Muscle of arm (tissue), 1 donor: ENCODE measurements at regions not wholly inside any gene's neighbourhood (a gene's known extent, or its start where the extent isn't known, plus 50 kb on each side); places are given as distances from the start of the nearest gene placed in this dataset.

Source experiments
- DNase-seq: peaks from one replicate; pipeline ENCODE4 v3.0.0-alpha.2; 2013

DNA sequence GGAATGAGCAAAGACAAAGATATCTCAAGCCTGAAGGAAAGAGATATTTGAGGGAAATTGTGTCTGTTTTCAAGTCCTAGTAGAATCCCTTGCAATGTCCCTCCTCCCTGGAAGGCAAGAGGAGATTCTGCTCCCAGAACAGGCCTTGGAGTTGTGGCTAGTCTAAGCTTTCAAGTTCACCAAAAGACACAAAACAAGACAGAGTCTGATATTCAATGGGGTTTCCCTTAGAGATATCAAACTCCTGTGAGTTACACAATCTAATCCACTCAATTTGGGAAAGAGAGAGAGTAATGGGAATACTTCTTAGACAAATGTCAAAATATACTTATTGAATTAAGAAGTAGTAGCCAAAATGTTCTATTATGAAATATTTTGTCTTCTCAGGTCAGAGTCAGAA, 162.8 kb upstream of the ADAMTS5 start:
- no peak for DNase-seq

DNA sequence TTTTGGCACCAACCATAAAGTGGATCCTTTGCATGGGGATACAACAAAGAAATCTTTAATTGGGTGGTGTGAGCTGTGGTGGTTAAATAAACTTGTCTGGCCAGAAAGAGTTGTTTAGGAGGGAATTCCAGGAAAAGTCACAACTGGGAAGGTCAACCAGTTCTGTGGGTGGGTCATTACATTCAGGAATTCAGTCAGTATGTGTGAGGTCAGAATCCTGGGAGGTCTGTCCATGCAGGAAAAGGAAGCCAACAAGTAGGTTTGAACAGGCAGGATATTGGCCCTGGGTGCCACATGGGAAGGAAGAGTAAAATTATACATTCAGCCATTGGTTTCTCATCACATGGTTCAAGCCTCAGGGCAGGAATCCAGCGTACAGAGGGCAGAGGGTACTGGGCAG, 162.3 kb upstream of the ADAMTS5 start:
- DNase-seq, result no peak

DNA sequence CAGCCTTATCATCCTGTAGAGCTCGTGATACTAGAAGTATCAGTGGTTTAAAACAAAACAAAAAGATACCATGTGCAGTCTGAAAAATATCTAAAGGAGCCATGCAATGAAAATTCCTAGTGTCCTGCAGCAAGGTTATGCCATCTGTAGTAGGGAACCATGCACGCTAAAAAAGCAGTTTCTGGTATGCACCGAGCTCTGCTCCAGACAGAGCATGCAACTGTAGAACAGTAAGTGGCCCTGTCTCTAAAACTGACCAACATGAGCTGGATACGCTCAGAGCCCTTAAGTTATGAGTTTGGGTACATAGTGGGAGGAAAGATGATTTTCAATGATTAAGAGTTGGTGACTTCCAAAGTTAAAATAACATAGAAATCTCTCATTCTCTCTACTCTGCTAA, 159.3 kb upstream of the ADAMTS5 start:
- no peak for DNase-seq

DNA sequence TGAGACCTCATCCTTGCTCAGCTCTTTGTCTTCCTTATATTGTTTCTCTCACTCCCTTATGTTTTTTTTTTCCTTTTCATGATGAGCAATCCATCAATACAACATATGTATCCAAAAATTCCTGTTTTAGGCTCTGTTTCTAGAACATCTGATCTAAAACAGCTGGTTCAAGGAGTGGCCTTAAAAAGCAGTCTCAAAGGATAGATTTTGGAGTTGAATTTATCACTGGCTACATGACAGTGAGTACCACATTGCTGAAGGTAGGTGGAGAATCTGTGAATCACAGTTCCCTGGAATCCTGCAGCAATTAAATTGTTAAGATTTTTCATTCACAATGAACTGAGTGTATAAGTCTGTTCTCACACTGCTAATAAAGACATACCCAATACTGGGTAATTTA, 155.8 kb upstream of the ADAMTS5 start:
- DNase-seq, result no peak

DNA sequence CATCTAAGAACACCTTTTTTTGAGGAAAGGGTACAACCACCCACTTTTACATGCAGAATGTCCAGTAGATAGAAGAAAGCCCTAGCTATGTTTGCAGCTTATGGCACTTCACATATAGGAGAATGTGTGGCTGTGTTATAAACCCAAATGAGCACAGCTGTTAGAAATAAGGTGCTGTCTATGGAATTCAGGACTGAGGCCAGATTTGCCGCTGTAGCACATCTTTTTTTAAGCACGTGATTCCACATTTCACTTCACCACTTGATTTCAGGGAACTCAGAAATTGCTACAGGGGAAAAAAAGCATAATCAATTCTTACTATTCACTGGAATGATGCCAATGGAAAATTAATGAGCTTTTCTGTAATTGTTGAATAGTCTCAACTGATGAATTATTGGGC, 147.2 kb upstream of the ADAMTS5 start:
- no peak for DNase-seq

DNA sequence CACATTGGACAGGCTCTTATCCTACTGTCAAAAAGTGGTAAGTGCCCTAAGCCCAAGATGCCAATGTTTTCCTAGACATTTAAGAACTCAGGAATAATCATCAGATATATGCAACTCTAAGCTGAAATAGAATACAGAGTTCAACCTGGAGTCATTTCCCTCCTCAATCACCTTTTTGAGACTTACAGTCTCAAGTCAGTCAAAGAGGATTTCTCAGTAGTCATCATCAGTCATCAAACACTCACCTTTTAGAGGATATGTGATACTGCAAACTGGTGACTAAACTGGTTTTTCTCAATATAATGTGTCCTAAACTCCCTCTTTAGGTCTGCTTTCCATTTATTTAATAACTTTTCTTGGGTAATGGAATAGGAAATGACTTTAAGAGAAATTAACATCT, 145.3 kb upstream of the ADAMTS5 start:
- DNase-seq, result no peak

DNA sequence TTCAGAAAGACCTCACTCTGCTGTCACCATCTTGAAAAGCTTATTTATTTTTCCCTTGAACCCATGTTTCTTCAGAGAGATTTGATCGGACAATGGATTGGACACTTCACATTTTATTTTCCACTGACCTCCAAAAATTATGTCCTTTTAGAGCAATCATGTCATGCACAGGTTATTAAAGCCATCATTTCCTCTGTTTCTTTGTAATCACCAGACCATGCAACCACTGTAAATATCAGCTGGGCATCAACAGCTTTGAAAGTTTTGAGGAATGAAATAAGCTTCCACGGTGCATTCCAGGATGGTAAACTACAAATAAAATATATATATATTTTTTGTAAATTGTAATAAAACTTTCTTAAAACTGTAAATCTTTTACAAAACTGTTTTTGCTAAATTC, 144.1 kb upstream of the ADAMTS5 start:
- DNase-seq, result no peak

DNA sequence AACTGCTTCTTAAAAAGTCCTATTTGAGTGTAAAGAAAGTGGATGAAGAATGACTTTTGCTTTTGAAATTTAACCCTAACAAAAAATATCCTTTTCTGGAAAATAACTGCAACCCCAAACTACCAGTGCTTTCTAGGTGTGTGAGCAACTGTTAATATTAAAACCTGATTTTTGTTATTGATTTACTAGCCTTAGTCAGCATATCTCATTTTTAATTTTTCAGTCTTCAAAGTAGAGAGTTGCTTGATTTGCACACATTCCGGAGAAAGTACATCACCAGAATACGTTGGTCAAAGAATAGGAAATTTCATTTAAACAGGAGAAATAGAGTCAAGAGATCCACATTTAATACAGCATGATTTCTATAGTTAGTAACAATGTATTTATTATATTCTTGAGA, 141.8 kb upstream of the ADAMTS5 start:
- no peak for DNase-seq

DNA sequence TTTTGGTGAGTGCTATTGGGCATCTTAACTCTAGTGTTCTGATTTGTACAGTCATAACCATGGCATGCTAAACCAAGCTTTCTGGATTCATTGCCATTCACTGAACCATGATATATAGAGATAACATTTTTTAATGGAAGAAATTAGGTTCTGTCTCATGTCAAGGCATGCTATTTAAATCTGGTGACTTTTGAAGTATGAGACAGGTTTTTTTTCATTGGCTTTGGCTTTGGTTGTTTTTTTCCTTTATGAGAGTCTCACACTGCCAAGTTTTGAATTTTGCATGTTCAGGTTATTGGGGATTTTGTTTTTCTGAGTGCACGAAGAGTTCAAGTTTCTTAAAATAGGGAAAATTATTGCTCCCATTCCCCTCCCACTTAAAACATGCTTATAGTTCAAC, 141.3 kb upstream of the ADAMTS5 start:
- peak; percentile 73 for DNase-seq

DNA sequence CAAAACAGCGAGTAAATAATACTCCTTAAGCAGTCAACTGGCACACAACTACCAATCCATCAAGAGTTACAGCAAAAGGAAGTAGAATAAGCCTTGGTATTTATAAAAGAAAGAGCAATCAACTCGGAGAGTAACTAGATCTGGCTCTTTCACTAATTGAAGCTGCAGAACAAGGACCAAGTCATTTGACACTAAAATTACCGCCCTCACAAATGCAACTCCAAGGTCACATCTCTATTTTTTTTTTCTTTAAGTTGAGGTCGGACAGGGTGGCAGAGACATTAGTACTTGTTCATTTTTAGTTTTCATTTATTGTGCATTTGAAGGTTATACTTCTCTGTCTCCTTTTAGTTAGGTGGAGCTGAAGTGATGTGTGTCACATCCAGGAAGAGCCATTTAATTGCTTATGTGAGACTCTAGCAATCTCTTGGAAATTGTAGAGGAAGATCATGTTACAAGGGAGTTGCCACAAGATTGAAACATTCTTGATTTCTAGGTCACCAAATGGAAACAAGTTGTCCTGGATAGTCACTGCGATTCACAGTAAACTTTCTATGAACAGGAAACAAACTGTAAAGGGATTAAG, 138.1 kb upstream of the ADAMTS5 start:
- no peak for DNase-seq

DNA sequence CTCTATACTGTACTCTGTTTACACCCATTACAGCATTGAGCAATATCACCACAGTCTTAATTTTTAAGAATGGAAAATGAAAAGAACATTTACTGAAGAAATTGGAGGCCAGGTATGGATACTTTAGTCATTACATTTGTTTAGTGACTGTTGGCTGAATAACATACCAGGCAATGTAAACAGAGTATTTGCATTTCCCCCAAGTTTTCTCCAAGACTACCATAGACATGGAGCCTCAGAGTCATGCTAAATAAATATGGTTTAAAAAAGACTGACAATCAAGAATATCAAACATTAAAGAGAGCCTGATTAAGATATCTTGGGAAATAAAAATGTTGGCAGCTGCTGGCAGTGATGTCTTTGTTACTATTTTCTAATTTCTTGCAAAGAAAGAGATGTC, 136.9 kb upstream of the ADAMTS5 start:
- no peak for DNase-seq

DNA sequence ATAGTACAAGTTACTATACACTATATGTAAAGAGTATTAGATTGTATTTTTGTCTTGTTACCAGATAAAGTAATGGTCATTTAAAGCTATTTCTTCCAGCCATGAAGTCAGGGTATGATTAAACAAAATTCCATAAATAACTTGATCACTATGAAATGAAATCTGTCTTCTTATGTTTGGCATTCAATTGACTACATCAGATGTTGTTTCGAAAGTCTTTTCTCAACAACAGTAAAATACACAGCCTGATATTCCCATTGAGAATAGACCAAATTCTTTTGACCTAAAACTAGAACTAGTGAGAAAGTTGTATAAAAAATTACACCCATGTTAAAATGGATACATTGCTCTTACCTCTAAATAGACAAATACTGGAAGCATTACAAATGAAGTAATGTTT, 134.6 kb upstream of the ADAMTS5 start:
- DNase-seq, result no peak

DNA sequence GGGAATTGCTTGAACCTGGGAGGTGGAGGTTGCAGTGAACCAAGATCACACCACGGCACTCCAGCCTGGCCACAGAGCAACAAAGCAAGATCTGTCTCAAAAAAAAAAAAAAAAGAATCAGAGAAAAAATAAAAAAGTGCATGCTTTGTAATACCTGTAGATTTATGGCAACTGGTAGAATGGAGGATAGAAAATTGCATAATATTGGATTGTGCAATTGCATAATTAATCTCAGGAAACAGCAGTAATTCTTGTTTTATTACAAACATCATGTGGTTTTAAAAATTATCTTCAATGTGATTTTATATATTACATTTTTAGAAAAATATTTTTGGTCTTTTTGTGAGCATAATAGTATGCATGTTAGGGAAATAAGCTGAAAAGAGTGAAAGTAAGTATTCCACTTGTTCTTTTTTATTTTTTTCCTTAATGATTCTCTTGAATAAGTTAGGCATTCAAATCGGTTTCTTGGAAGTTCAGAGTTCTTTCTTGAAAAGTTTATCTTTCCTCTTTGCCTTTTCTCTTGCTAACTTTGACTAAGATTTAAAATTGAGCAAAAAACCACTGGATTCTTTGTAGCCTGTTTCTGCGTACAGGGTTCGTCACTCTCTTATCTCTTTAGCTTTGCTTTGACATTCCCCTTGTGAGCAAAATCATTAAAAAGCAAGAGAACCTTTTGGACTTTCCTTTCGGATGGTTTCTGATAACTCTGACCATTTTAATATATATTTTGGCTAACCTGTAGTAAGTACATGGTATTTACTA, 127.5 kb upstream of the ADAMTS5 start:
- DNase-seq, result no peak

DNA sequence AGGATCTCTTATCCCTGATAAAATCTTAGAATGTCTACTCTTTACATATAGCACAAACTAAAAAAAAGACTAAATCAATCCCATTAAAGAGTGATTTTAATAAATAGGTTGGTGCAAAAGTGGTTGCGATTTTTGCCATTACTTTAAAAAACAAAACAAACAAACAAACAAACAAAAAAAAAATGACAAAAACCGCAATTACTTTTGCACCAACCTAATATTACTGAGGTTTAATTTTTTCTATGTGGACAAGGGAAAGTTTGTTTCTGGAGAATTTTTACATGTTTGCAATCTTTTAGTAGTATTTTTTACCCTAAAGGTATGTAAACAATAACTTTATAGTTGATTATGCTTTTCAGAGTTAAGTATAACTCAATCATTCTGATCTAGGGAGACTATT, 119.7 kb upstream of the ADAMTS5 start:
- no peak for DNase-seq

DNA sequence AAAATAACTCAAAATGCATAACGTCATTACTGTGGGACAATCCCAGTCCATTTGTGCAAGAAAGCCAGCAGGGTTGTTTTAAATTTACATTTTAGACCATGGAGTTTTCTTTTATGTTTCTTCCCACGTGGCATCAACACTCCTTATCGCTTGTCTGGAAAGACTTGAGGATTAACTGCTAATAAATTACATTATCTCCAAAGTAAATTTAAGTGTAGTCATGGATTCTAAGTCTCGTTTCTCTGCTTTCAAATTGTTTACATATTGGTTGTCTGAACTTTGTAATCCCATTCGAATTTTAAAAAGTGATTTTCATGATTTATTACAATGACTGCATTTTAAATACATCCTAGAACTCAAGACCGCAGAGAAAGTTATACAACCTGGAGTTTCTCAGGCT, 119.3 kb upstream of the ADAMTS5 start:
- no peak for DNase-seq

DNA sequence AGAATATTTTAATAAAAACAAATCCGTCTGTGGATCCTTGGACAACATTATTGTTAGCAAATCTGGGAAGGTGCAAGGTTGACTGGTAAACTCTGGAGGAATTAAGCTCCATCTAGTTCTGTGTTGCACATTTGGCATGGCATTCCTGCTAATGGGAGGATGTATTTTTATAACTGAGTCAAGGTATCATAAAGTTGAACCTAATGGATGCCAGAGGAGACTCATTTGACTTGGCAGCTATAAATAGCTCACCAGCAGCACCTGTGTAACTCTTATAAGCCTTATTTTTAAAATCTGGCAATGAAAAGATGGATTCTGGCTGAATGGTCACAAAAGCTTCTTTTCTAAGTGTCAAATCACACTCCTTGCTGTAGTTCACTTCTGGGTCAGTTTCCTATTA, 118.5 kb upstream of the ADAMTS5 start:
- no peak for DNase-seq

DNA sequence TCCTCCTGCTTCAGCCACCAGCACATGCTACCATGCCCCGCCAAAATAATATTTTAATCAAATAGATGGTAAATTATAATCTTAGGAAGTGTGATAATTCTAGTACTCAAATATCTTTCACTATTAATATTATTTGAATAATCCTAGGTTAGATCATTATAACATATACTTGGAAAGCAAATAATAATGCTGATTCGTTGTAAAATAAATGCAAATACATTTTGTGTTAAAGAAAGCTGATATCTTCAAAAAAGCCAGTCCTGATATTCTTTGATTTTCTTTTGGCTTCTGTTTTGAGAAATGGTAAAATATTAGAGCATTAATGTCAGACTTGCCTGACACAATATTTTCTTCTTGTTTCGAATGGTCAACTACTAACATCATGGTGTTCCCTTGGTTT, 116.3 kb upstream of the ADAMTS5 start:
- DNase-seq, result no peak

DNA sequence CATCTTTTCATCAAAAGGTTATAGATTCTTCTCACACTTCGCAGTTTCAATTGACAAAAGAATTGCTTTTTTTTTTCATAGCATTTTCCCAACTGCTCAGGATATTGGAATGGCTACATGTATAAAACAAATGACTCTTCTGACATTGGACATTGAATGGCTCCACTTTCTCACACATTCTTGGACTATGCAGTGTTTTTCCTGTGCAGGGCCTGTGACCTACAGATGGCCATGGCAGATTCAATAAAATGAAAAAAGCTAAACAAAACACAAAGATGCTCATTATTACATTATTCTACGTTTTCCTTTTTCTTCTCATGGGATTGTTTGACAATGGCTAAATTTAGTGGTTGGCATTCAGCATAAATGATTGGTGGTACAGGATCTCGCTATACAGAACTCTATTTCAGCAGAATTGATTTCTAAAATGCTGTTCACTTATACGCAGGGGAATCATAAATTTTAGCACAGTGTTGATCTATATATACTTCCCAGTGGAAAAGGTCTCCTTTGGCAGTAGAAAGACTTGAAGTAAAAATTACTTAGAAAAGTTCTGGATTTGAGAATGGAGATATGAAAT, 115.6 kb upstream of the ADAMTS5 start:
- DNase-seq, result peak; percentile 46

DNA sequence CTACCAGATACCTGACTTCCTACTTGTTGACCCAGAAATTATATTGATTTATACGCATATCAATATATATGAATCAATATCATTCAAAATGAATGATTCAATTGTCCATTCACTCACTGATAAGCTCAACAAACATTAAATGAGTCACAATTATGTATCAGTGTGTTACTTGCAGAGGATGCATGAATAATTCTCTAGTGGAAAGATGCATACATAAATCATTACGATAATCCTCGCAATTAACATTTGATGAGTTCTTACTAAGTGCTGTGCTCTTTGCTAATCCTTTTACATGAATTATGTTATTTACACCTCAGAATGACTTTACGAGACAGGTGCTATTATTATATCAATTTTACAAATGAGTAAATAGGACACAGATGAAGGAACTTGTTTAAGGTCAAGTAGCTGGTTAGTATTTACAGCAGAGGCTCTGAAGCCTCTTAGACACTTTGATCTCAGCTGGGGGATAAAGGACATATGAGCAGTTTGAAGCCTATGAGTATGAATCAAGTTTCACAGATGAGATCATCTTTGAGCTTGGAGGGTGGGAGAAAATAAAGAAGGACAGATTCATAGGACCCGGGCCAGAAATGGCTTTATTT, 112.8 kb upstream of the ADAMTS5 start:
- DNase-seq, result no peak

DNA sequence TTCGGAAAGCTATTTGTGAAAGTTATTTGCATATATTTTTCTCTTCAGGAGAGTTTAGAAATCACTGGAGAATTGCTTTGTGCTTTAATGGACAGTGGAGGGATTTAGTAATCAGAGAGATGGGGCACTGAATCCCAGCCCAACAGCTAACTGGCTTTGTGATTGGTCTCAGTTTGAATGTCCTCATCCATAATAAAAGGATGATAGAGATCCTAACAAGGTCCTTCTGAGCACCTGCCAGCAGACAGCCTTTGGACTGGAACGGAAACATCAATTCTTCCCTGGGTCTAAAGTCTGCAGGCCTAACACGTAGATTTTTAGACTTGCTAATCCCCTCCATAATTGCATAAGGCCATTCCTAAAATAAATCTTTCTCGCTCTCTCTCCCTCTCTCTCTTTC, 112.0 kb upstream of the ADAMTS5 start:
- DNase-seq, result no peak

DNA sequence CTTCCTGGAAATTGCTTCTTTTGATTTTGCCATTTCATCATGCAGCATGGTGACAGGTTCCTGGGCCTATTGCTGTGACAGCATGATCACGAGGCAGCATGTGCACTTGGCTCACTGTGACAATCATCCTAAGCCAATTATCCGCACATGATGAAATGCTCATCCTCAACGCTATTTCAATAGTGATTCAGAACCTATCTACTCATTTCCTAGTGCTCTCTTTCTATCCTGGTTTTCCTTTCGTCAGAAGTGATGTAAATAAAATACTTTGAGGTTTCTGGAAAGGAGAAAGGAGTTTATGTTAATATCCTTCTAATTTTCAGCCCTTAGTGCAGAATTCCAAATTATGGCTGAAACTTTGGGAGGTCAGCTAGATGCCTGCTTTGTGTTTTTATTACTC, 110.6 kb upstream of the ADAMTS5 start:
- no peak for DNase-seq

DNA sequence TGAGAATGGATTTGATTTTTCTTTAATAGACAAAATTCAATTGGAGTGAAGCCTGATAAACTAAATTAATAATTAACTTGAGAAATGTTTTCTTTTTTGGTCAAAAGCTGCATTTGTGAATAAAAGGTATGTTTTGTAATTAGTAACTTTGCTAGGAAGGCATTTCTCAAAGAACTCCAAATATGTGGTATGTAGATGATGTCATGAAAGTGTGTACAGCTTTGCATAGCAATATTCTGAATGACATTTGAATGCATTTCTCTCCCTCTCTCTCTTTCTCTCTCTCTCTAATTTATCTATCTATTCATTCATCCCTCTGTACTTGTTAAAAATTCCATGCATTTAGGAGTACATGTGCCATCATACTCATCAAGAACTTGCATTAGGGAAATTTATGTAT, 109.1 kb upstream of the ADAMTS5 start:
- DNase-seq, result no peak
